ENCODE measurements at regions not wholly inside any gene's neighbourhood (a gene's known extent, or its start where the extent isn't known, plus 50 kb on each side); places are given as distances from the start of the nearest gene placed in this dataset.

GRCh38 chr1:59124166-59124565, 172.7 kb upstream of the FGGY start:
- DNase-seq (no peak), ATAC-seq (no peak)
- TF ChIP-seq CTCF (IDR thresholded peaks at IDR 0.05), result no peak
- intact Hi-C loops (cut with DNase I), result no loop called here
- Histone ChIP-seq H3K27me3 (no peaks in the 10 kb centered on the region), H3K27ac (no peak overlapping the region), H3K36me3 (no peaks in the 10 kb centered on the region), H3K4me3 (no peak overlapping the region), H3K4me1 (no peaks in the 10 kb centered on the region), H3K9me3 (no peaks in the 10 kb centered on the region)

- no peak overlapping the region for H3K27ac ChIP-seq
- H3K36me3 ChIP-seq, result no peaks in the 10 kb centered on the region
- H3K4me1 ChIP-seq, result no peaks in the 10 kb centered on the region
- TF ChIP-seq CTCF (IDR thresholded peaks at IDR 0.05), result no peak
- DNase-seq, result no peak
- H3K27me3 ChIP-seq, result no peaks in the 10 kb centered on the region
- intact Hi-C loops (cut with DNase I), result no loop called here
- H3K4me3 ChIP-seq, result no peak overlapping the region
- ATAC-seq, result no peak
- no peaks in the 10 kb centered on the region for H3K9me3 ChIP-seq
These were observed 171.7 kb upstream of the FGGY start for GRCh38 chr1:59125154-59125553.

GRCh38 chr1:59125676-59126320, 171.1 kb upstream of the FGGY start:
- H3K27ac ChIP-seq, result no peak overlapping the region
- intact Hi-C loops (cut with DNase I), result no loop called here
- ATAC-seq, result no peak
- no peak for DNase-seq
- no peaks in the 10 kb centered on the region for H3K36me3 ChIP-seq
- no peaks in the 10 kb centered on the region for H3K9me3 ChIP-seq
- H3K27me3 ChIP-seq, result no peaks in the 10 kb centered on the region
- no peaks in the 10 kb centered on the region for H3K4me1 ChIP-seq
- TF ChIP-seq CTCF (IDR thresholded peaks at IDR 0.05), result no peak
- H3K4me3 ChIP-seq, result no peak overlapping the region

GRCh38 chr1:59126366-59126765, 170.5 kb upstream of the FGGY start:
- H3K27ac ChIP-seq, result no peak overlapping the region
- no peak overlapping the region for H3K4me3 ChIP-seq
- no peak for TF ChIP-seq CTCF (IDR thresholded peaks at IDR 0.05)
- DNase-seq (no peak), ATAC-seq (no peak)
- intact Hi-C loops (cut with DNase I), result no loop called here
- H3K27me3 ChIP-seq, result no peaks in the 10 kb centered on the region
- no peaks in the 10 kb centered on the region for H3K36me3 ChIP-seq
- H3K4me1 ChIP-seq, result no peaks in the 10 kb centered on the region
- H3K9me3 ChIP-seq, result no peaks in the 10 kb centered on the region

- intact Hi-C loops (cut with DNase I), result no loop called here
- no peak for DNase-seq
- no peak for TF ChIP-seq CTCF (IDR thresholded peaks at IDR 0.05)
- no peaks in the 10 kb centered on the region for H3K27me3 ChIP-seq
- no peaks in the 10 kb centered on the region for H3K4me1 ChIP-seq
- no peaks in the 10 kb centered on the region for H3K9me3 ChIP-seq
- ATAC-seq, result no peak
- H3K4me3 ChIP-seq, result no peak overlapping the region
- no peak overlapping the region for H3K27ac ChIP-seq
- H3K36me3 ChIP-seq, result no peaks in the 10 kb centered on the region
These were observed 168.6 kb upstream of the FGGY start for GRCh38 chr1:59128239-59128736.

- Histone ChIP-seq H3K4me3 (no peak overlapping the region), H3K4me1 (no peaks in the 10 kb centered on the region), H3K9me3 (no peaks in the 10 kb centered on the region), H3K36me3 (no peaks in the 10 kb centered on the region), H3K27ac (no peak overlapping the region), H3K27me3 (no peaks in the 10 kb centered on the region)
- TF ChIP-seq CTCF (IDR thresholded peaks at IDR 0.05), result no peak
- intact Hi-C loops (cut with DNase I), result no loop called here
- DNase-seq (no peak), ATAC-seq (no peak)
These were observed 168.1 kb upstream of the FGGY start for GRCh38 chr1:59128784-59129227.
